Bronchial epithelial cell (primary cell): ENCODE measurements at regions not wholly inside any gene's neighbourhood (a gene's known extent, or its start where the extent isn't known, plus 50 kb on each side); places are given as distances from the start of the nearest gene placed in this dataset.
A peak's percentile ranks its signal among the peaks of the same experiment; 100 is the strongest.

ENCODE experiments used
- DNase-seq: peaks from one replicate; pipeline ENCODE4 v3.0.0-alpha.2; 2010; ENCODE audit warnings: low read depth
- FAIRE-seq: peaks from 2 replicates; lab custom pipeline; 2011; peaks lifted over from hg19 to GRCh38; lab: Jason Lieb, UNC
- H3K27me3 ChIP-seq: 2 replicates; pipeline ENCODE4 v1.5.1; 2011; ENCODE audit warnings: low read length; ENCODE audit not compliant: control insufficient read depth, insufficient read depth
- H3K36me3 ChIP-seq: 2 replicates; pipeline ENCODE4 v1.5.1; 2011; ENCODE audit warnings: low read length; ENCODE audit not compliant: control insufficient read depth, insufficient read depth
- H3K4me3 ChIP-seq: 2 replicates; pipeline ENCODE4 v1.5.1; 2011; ENCODE audit warnings: mild to moderate bottlenecking, low read depth, low read length, control low read depth
- CTCF ChIP-seq: IDR thresholded peaks from 2 replicates; pipeline ENCODE4 v1.5.1; 2011; ENCODE audit warnings: mild to moderate bottlenecking, moderate library complexity, low read length, control low read depth, inconsistent platforms; ENCODE audit not compliant: insufficient read depth, severe bottlenecking

DNA sequence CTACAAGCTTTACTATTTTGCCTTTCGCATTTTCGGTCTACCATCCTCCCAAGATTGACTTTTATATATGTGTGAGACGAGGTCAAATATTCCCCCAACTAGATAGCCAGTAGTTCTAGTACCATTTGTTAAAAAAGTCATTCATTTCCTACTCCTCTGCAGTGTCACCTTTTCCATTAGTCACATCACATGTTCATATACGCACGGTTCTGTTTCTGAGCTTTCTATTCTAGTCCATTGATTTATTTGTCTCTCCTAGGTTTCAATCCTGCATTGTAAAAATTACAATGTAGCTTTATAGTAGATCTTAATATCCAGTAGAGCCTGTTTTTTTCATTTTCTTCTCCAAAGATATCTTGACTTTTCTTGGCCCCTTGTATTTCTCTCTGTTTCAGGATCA is 528.7 kb upstream of the TRPC7 start:
- DNase-seq (no peak), FAIRE-seq (no peak)

GRCh38 chr5:136892000-136892399 is 526.7 kb upstream of the TRPC7 start:
- FAIRE-seq: no peak
- Histone ChIP-seq H3K4me3 (no peak overlapping the region), H3K27me3 (peaks cover 4% of the 10 kb centered on the region), H3K36me3 (no peaks in the 10 kb centered on the region)
- no peak for TF ChIP-seq CTCF
- DNase-seq: no peak

More for the DNA sequence above, 528.7 kb upstream of the TRPC7 start:
- Histone ChIP-seq H3K36me3 (no peaks in the 10 kb centered on the region), H3K27me3 (peaks cover 4% of the 10 kb centered on the region), H3K4me3 (no peak overlapping the region)
- no peak for TF ChIP-seq CTCF

DNA sequence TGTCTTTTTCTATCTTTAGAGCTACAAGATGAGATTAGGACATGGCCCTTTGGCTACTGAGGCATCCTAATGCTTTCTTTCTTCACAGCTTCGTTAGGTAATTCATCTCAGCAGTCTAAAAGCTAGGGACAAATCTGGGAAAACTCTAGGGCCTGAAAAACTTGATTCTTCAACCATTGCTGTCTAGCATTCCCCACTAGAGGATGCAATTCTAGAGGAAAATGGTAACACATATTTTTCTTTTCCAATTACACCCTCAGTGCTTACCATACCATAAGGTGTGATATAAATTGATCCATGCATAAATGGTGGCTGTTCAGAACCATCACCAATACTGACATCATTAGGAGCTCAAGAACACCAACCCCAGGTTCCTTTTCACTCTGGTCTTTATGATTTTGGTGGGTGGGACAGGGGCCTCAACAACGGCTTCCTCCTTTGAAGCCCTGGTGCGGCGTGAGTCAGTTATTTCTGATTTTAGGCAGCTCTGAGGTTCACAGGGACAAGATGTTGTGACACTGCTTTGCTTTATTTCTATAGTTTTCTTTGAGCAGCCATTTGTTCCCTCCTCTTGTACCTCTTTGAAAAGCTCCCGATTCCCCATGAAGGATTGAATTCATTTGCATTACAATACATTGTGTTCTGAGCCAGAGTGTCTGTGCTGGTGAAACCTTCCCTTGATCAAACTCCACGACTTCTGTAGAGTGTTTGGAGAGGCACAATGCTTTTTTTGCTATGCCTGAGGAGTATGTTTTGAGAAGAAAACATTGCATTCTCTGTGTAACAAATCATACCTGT is 526.0 kb upstream of the TRPC7 start:
- no peak for TF ChIP-seq CTCF
- DNase-seq: no peak
- H3K4me3 ChIP-seq: no peak overlapping the region
- no peak for FAIRE-seq
- no peaks in the 10 kb centered on the region for H3K36me3 ChIP-seq
- peaks cover 6% of the 10 kb centered on the region for H3K27me3 ChIP-seq

- DNase-seq: no peak
- no peak for TF ChIP-seq CTCF
- H3K27me3 ChIP-seq: peaks cover 7% of the 10 kb centered on the region
- H3K36me3 ChIP-seq: no peaks in the 10 kb centered on the region
- FAIRE-seq: no peak
- no peak overlapping the region for H3K4me3 ChIP-seq
These were observed 525.2 kb upstream of the TRPC7 start for GRCh38 chr5:136890431-136891148.

DNA sequence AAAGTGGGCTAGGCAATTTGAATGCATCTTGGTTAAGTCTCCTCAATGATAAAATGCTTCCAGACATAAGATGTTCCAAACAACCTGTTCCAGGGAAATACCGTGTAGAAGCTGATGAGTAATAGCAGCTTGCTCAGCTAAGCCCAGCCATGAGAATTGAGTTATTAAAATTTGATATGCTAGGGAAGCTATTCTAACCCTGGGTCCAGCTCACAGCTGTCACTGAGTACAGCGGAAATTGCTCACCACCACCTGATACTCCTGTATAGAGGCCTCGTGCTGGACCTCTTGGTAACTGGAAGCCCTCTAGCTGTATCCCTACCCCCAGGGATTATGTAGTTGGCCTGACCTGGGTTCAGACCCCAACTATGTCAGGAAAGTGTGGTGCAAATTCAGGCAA is 521.3 kb upstream of the TRPC7 start:
- DNase-seq (peak; percentile 10), FAIRE-seq (no peak)
- TF ChIP-seq CTCF: no peak
- Histone ChIP-seq H3K27me3 (peaks cover 4% of the 10 kb centered on the region), H3K36me3 (no peaks in the 10 kb centered on the region), H3K4me3 (no peak overlapping the region)
